ENCODE measurements at regions not wholly inside any gene's neighbourhood (a gene's known extent, or its start where the extent isn't known, plus 50 kb on each side); places are given as distances from the start of the nearest gene placed in this dataset.

DNA sequence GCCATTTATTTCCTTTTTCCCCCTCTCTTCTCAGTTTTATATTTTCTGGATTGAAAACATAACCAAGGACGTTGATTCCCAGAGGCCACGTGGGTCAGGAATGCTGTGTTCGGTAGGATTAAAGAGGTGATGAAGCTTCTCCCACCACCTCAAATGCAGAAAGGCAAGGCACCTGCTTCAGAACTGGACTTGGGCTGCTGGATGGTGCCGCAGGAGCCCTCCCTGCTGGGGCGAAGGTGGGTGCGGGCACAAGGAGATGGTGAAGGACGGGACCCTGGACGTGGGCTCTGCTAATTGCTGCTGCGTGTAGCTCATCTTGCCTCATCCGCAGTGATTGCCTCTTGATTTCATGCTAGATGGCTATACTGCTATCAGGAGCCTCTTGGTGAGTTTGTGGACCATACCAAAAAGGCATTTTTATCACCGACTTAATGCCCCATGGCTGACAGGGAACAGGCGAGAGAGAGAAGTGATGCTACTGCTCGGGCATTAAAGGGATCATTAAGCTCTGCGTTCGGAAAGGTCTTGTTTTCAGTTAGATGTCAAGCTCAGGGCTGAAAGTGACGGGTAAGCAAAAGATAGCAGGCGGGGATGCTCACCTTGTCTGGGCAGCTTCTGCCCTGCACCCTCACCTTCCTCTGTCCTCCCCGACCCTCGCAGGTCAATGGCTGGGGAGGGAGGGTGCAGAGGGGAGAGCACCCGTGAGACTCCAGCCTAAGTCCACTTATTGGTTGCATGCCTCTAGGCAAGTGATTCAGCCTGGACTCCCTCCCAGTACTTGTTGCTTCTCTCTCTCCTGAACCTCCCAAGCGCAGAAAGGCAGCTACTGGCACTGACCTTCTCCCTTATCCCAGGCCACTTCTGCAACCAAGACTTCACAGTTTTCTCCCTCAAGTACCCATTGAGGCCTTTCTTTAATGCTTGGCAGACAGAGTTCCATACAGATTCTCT is 71.6 kb upstream of the FSTL4 start:
- TF ChIP-seq CTCF (IDR thresholded peaks at IDR 0.05) (no peak), POLR2AphosphoS5 (IDR thresholded peaks at IDR 0.05; ENCODE audit: low read depth, low read length) (no peak)

All from Panc1 (cell line).